H9 (cell line): ENCODE measurements at regions not wholly inside any gene's neighbourhood (a gene's known extent, or its start where the extent isn't known, plus 50 kb on each side); places are given as distances from the start of the nearest gene placed in this dataset.
A peak's percentile ranks its signal among the peaks of the same experiment; 100 is the strongest.

Experiments
- DNase-seq: peaks from one replicate; pipeline ENCODE4 v3.0.0-alpha.2; 2017
- H2AFZ ChIP-seq: one replicate; pipeline ENCODE4 v1.6.1; 2013; ENCODE audit warnings: mild to moderate bottlenecking, low read length, control low read depth, moderate library complexity
- H2AK5ac ChIP-seq: 2 replicates; pipeline ENCODE4 v1.6.1; 2013; ENCODE audit warnings: low read length, control low read depth, mixed read lengths; ENCODE audit not compliant: insufficient read length
- H2BK120ac ChIP-seq: one replicate; pipeline ENCODE4 v1.6.1; 2013; ENCODE audit warnings: low read depth, mild to moderate bottlenecking, low read length, control low read depth, inconsistent platforms; ENCODE audit not compliant: poor library complexity, severe bottlenecking
- H2BK12ac ChIP-seq: 2 replicates; pipeline ENCODE4 v1.6.1; 2013; ENCODE audit warnings: low read length, control low read depth, mixed read lengths, low read depth; ENCODE audit not compliant: insufficient read length
- H2BK15ac ChIP-seq: 2 replicates; pipeline ENCODE4 v1.6.1; 2013; ENCODE audit warnings: low read depth, low read length, control low read depth
- H2BK20ac ChIP-seq: one replicate; pipeline ENCODE4 v1.6.1; 2013; ENCODE audit warnings: low read depth, mild to moderate bottlenecking, low read length, control low read depth, inconsistent platforms; ENCODE audit not compliant: poor library complexity, severe bottlenecking
- H2BK5ac ChIP-seq: 2 replicates; pipeline ENCODE4 v1.6.1; 2013; ENCODE audit warnings: low read length, control low read depth, mixed read lengths; ENCODE audit not compliant: insufficient read length
- H3K14ac ChIP-seq: 2 replicates; pipeline ENCODE4 v1.6.1; 2013; ENCODE audit warnings: low read length, control low read depth; ENCODE audit not compliant: insufficient read depth
- H3K18ac ChIP-seq: 2 replicates; pipeline ENCODE4 v1.6.1; 2013; ENCODE audit warnings: low read depth, mild to moderate bottlenecking, mixed read lengths, low read length, control low read depth; ENCODE audit not compliant: insufficient read length
- H3K23ac ChIP-seq: 2 replicates; pipeline ENCODE4 v1.6.1; 2013; ENCODE audit warnings: low read length, control low read depth, mixed read lengths, low read depth; ENCODE audit not compliant: insufficient read length
- H3K23me2 ChIP-seq: 2 replicates; pipeline ENCODE4 v1.6.1; 2013; ENCODE audit warnings: low read depth, mild to moderate bottlenecking, mixed read lengths, low read length, control low read depth; ENCODE audit not compliant: insufficient read length, poor library complexity, severe bottlenecking
- H3K27ac ChIP-seq: 2 replicates; pipeline ENCODE4 v1.5.1; 2013; ENCODE audit warnings: low read length, control low read depth, mixed read lengths, low read depth; ENCODE audit not compliant: insufficient read length
- H3K27me3 ChIP-seq: 2 replicates; pipeline ENCODE4 v1.6.1; 2013; ENCODE audit warnings: low read length, control low read depth, inconsistent platforms; ENCODE audit not compliant: insufficient read depth
- H3K4ac ChIP-seq: 2 replicates; pipeline ENCODE4 v1.6.1; 2013; ENCODE audit warnings: low read depth, mild to moderate bottlenecking, control low read depth, inconsistent platforms, low read length, moderate library complexity
- H3K4me1 ChIP-seq: 2 replicates; pipeline ENCODE4 v1.6.1; 2013; ENCODE audit warnings: low read length, control low read depth, inconsistent platforms; ENCODE audit not compliant: insufficient read depth
- H3K4me2 ChIP-seq: 2 replicates; pipeline ENCODE4 v1.6.1; 2013; ENCODE audit warnings: low read length, control low read depth, mixed read lengths; ENCODE audit not compliant: insufficient read length, insufficient read depth
- H3K56ac ChIP-seq: 2 replicates; pipeline ENCODE4 v1.6.1; 2013; ENCODE audit warnings: low read depth, mild to moderate bottlenecking, mixed read lengths, low read length, control low read depth; ENCODE audit not compliant: insufficient read length
- H3K79me1 ChIP-seq: 2 replicates; pipeline ENCODE4 v1.6.1; 2013; ENCODE audit warnings: low read depth, mild to moderate bottlenecking, moderate library complexity, low read length, control low read depth, inconsistent platforms; ENCODE audit not compliant: insufficient read depth, poor library complexity, severe bottlenecking
- H3K79me2 ChIP-seq: 2 replicates; pipeline ENCODE4 v1.6.1; 2013; ENCODE audit warnings: low read length, control low read depth, inconsistent platforms; ENCODE audit not compliant: insufficient read depth
- H3K9ac ChIP-seq: 2 replicates; pipeline ENCODE4 v1.6.1; 2013; ENCODE audit warnings: low read length, control low read depth, mixed read lengths; ENCODE audit not compliant: insufficient read length; ENCODE audit errors: extremely low read depth
- H3K9me3 ChIP-seq: one replicate; pipeline ENCODE4 v1.6.1; 2013; ENCODE audit warnings: low read depth, low read length, inconsistent platforms; ENCODE audit not compliant: control insufficient read depth
- H3T11ph ChIP-seq: one replicate; pipeline ENCODE4 v1.6.1; 2013; ENCODE audit warnings: mild to moderate bottlenecking, low read length, control low read depth, inconsistent platforms
- H4K20me1 ChIP-seq: one replicate; pipeline ENCODE4 v1.6.1; 2013; ENCODE audit not compliant: control insufficient read depth, insufficient read length, insufficient read depth
- H4K5ac ChIP-seq: 2 replicates; pipeline ENCODE4 v1.6.1; 2013; ENCODE audit warnings: low read depth, mild to moderate bottlenecking, mixed read lengths, low read length, control low read depth; ENCODE audit not compliant: insufficient read length
- H4K8ac ChIP-seq: replicated peaks from 2 replicates; pipeline ENCODE4 v1.6.1; 2013; ENCODE audit warnings: low read length, control low read depth, mixed read lengths, low read depth; ENCODE audit not compliant: insufficient read length
- H4K91ac ChIP-seq: 2 replicates; pipeline ENCODE4 v1.6.1; 2013; ENCODE audit warnings: low read depth, mild to moderate bottlenecking, moderate library complexity, mixed read lengths, low read length, control low read depth; ENCODE audit not compliant: insufficient read length
- H3K27ac Mint-ChIP-seq, 3 experiments: 2 replicates in 2 of 3; 3 replicates in 1 of 3; pipeline ENCODE4 v1.8.0; 2020 to 2021; ENCODE audit warnings: mixed read lengths in 3 of 3, mild to moderate bottlenecking in 1 of 3, moderate library complexity in 1 of 3
- H3K27me3 Mint-ChIP-seq: 2 replicates; pipeline ENCODE4 v1.8.0; 2021; ENCODE audit warnings: low read depth, mild to moderate bottlenecking, moderate library complexity, mixed read lengths
- H3K36me3 Mint-ChIP-seq, 3 experiments: 2 replicates in 2 of 3; 3 replicates in 1 of 3; pipeline ENCODE4 v1.8.0; 2020 to 2021; ENCODE audit warnings: low read depth in 3 of 3, mixed read lengths in 3 of 3; ENCODE audit not compliant: insufficient read depth in 1 of 3
- H3K4me1 Mint-ChIP-seq, 2 experiments: 2 replicates each; pipeline ENCODE4 v1.8.0; 2020; ENCODE audit warnings: mixed read lengths in 2 of 2
- H3K4me3 Mint-ChIP-seq, 2 experiments: 2 replicates in 1 of 2; 3 replicates in 1 of 2; pipeline ENCODE4 v1.8.0; 2020 to 2021; ENCODE audit warnings: mild to moderate bottlenecking in 2 of 2, mixed read lengths in 2 of 2, moderate library complexity in 1 of 2
- H3K9me3 Mint-ChIP-seq, 2 experiments: 2 replicates in 1 of 2; 3 replicates in 1 of 2; pipeline ENCODE4 v1.8.0; 2020; ENCODE audit warnings: mild to moderate bottlenecking in 2 of 2, mixed read lengths in 2 of 2, moderate library complexity in 1 of 2
- CTCF ChIP-seq: fragments of 200-600 bp; sonication (generic); conservative IDR thresholded peaks from 3 replicates; pipeline ENCODE4 v1.8.0; 2021; ENCODE audit warnings: antibody characterized with exemption, mild to moderate bottlenecking
- WGBS: extraction: QIAGEN DNeasy Blood & Tissue Kit; methylation state at CpG from one replicate; pipeline ENCODE4 v1.1.7; 2013; ENCODE audit warnings: missing lambda C conversion rate, low lambda C conversion rate, mixed read lengths; ENCODE audit not compliant: insufficient read length; ENCODE audit errors: extremely low coverage; 5-methylcytosine and 5-hydroxymethylcytosine counted together

- WGBS: no CpG with 5 or more reads among the region's 5 CpGs
- DNase-seq: no peak
- H3T11ph ChIP-seq: no peak overlapping the region
- H3K14ac ChIP-seq: no peak overlapping the region; the same call in 1 of the 2 replicates
- no peaks in the 10 kb centered on the region for H3K79me1 ChIP-seq
- peak overlapping the region; percentile 3 for H2BK12ac ChIP-seq
- H3K27me3 ChIP-seq: no peaks in the 10 kb centered on the region
- no peak overlapping the region for H2BK120ac ChIP-seq
- Mint-ChIP-seq H3K27ac (peak overlapping the region; percentile 97 to 98 (median 98)), H3K4me1 (peaks cover 32% of the 10 kb centered on the region in 2 experiments), H3K27me3 (no peaks in the 10 kb centered on the region), H3K4me3 (peak overlapping the region in 1 of 2 experiments; percentile 29; a peak in 1 of 5 replicates), H3K9me3 (peaks cover 0 to 3% of the 10 kb centered on the region in 2 experiments; a peak in 3 of 5 replicates), H3K36me3 (no peaks in the 10 kb centered on the region)
- no peak overlapping the region for H2AFZ ChIP-seq
- H4K5ac ChIP-seq: peak overlapping the region; percentile 23
- H2BK5ac ChIP-seq: no peak overlapping the region
- no peaks in the 10 kb centered on the region for H3K23me2 ChIP-seq
- TF ChIP-seq CTCF: no peak
- H3K4me2 ChIP-seq: no peak overlapping the region
- H2BK20ac ChIP-seq: no peak overlapping the region
- peak overlapping the region; percentile 79 for H2AK5ac ChIP-seq
- no peak overlapping the region for H4K8ac ChIP-seq
- peaks cover 13% of the 10 kb centered on the region for H3K4me1 ChIP-seq
- H4K20me1 ChIP-seq: no peaks in the 10 kb centered on the region
- H3K79me2 ChIP-seq: no peaks in the 10 kb centered on the region
- no peaks in the 10 kb centered on the region for H3K9me3 ChIP-seq
- H3K27ac ChIP-seq: peak overlapping the region; percentile 96
- H3K23ac ChIP-seq: no peak overlapping the region
- peak overlapping the region; percentile 73 for H3K18ac ChIP-seq
- H3K4ac ChIP-seq: no peak overlapping the region
- no peak overlapping the region for H3K9ac ChIP-seq
- peak overlapping the region; percentile 24 for H4K91ac ChIP-seq
- H3K56ac ChIP-seq: no peak overlapping the region
- H2BK15ac ChIP-seq: no peak overlapping the region
These were observed 436.9 kb downstream of the PRDM2 start for GRCh38 chr1:14136881-14137280.
